IMR-90 (cell line): ENCODE measurements at regions not wholly inside any gene's neighbourhood (a gene's known extent, or its start where the extent isn't known, plus 50 kb on each side); places are given as distances from the start of the nearest gene placed in this dataset.

Source experiments
- BHLHE40 ChIP-seq: fragments of 150-350 bp; IDR thresholded peaks from 2 replicates; pipeline ENCODE4 v1.6.1; 2016; ENCODE audit warnings: mild to moderate bottlenecking, low read depth, low read length
- CEBPB ChIP-seq: IDR thresholded peaks from 2 replicates; pipeline ENCODE4 v1.6.1; 2012; ENCODE audit warnings: low read depth, low read length, improper control_type of control experiment
- MAFK ChIP-seq: IDR thresholded peaks from 2 replicates; pipeline ENCODE4 v1.6.1; 2012; ENCODE audit warnings: low read depth, low read length, improper control_type of control experiment
- MXI1 ChIP-seq: IDR thresholded peaks from 2 replicates; pipeline ENCODE4 v1.6.1; 2012; ENCODE audit warnings: low read depth, mild to moderate bottlenecking, low read length, moderate library complexity, borderline replicate concordance
- NFE2L2 ChIP-seq: fragments of 150-350 bp; IDR thresholded peaks from 2 replicates; pipeline ENCODE4 v1.6.1; 2016; ENCODE audit warnings: low read depth, mild to moderate bottlenecking, low read length
- POLR2A ChIP-seq: IDR thresholded peaks from 2 replicates; pipeline ENCODE4 v1.6.1; 2012; ENCODE audit warnings: mild to moderate bottlenecking, low read depth, low read length
- RAD21 ChIP-seq: IDR thresholded peaks from 2 replicates; pipeline ENCODE4 v1.6.1; 2012; ENCODE audit warnings: low read length, improper control_type of control experiment
- RFX5 ChIP-seq: IDR thresholded peaks from 2 replicates; pipeline ENCODE4 v1.8.0; 2012; ENCODE audit warnings: low read depth, mild to moderate bottlenecking, low read length, moderate library complexity
- SMC3 ChIP-seq: fragments of 150-350 bp; IDR thresholded peaks from 2 replicates; pipeline ENCODE4 v1.6.1; 2016; ENCODE audit warnings: low read depth, mild to moderate bottlenecking, antibody characterized with exemption, low read length, moderate library complexity
- TF ChIP-seq, protein P1 (sequence below): conservative IDR thresholded peaks from 2 replicates; pipeline ENCODE4 v1.5.1; 2012; ENCODE audit warnings: mild to moderate bottlenecking, low read depth, low read length, improper control_type of control experiment
- TF ChIP-seq, protein P2 (sequence below): fragments of 150-350 bp; IDR thresholded peaks from 2 replicates; pipeline ENCODE4 v1.6.1; 2017; ENCODE audit warnings: mild to moderate bottlenecking, antibody characterized with exemption, low read length, low read depth
- TF ChIP-seq, protein P3 (sequence below): fragments of 150-350 bp; IDR thresholded peaks from 2 replicates; pipeline ENCODE4 v1.6.1; 2016; ENCODE audit warnings: low read depth, mild to moderate bottlenecking, low read length, moderate library complexity, borderline replicate concordance

DNA sequence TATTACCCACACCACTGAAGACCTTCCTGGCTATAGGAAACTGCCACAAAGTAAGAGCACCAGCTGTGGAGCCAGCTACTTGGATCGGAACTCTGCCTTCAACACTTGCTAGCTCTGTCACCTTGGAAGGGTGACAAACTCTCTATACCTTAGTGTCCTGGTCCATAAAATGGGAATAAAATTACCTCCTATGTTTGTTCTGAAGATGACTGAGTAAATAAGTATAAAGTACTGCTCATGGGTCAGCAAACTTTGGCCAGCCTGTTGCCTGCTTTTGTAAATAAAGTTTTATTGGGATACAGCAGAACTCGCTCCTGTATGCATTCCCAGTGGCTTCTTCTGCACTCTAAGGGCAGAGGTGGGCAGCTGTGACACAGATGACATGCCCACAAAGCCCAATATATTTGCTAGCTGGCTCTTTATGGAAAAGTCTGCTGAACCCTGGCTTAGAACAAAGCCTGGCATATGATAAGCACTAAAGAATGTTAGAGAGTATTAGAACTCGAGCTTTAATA is 451.3 kb downstream of the TMEM182 start:
- TF ChIP-seq, protein P1, sequence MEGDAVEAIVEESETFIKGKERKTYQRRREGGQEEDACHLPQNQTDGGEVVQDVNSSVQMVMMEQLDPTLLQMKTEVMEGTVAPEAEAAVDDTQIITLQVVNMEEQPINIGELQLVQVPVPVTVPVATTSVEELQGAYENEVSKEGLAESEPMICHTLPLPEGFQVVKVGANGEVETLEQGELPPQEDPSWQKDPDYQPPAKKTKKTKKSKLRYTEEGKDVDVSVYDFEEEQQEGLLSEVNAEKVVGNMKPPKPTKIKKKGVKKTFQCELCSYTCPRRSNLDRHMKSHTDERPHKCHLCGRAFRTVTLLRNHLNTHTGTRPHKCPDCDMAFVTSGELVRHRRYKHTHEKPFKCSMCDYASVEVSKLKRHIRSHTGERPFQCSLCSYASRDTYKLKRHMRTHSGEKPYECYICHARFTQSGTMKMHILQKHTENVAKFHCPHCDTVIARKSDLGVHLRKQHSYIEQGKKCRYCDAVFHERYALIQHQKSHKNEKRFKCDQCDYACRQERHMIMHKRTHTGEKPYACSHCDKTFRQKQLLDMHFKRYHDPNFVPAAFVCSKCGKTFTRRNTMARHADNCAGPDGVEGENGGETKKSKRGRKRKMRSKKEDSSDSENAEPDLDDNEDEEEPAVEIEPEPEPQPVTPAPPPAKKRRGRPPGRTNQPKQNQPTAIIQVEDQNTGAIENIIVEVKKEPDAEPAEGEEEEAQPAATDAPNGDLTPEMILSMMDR, result no peak
- TF ChIP-seq POLR2A, result no peak
- no peak for TF ChIP-seq MAFK
- TF ChIP-seq MXI1, result no peak
- TF ChIP-seq RFX5, result no peak
- no peak for TF ChIP-seq RAD21
- TF ChIP-seq, protein P2, sequence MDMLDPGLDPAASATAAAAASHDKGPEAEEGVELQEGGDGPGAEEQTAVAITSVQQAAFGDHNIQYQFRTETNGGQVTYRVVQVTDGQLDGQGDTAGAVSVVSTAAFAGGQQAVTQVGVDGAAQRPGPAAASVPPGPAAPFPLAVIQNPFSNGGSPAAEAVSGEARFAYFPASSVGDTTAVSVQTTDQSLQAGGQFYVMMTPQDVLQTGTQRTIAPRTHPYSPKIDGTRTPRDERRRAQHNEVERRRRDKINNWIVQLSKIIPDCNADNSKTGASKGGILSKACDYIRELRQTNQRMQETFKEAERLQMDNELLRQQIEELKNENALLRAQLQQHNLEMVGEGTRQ, result no peak
- no peak for TF ChIP-seq NFE2L2
- TF ChIP-seq, protein P3, sequence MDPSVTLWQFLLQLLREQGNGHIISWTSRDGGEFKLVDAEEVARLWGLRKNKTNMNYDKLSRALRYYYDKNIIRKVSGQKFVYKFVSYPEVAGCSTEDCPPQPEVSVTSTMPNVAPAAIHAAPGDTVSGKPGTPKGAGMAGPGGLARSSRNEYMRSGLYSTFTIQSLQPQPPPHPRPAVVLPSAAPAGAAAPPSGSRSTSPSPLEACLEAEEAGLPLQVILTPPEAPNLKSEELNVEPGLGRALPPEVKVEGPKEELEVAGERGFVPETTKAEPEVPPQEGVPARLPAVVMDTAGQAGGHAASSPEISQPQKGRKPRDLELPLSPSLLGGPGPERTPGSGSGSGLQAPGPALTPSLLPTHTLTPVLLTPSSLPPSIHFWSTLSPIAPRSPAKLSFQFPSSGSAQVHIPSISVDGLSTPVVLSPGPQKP, result no peak
- TF ChIP-seq CEBPB, result no peak
- TF ChIP-seq SMC3, result no peak
- no peak for TF ChIP-seq BHLHE40
